Neutrophil (primary cell): ENCODE measurements at regions not wholly inside any gene's neighbourhood (a gene's known extent, or its start where the extent isn't known, plus 50 kb on each side); places are given as distances from the start of the nearest gene placed in this dataset.

ENCODE experiments used
- H3K27ac ChIP-seq: fragments of 200-600 bp; sonication (generic); 2 replicates; pipeline ENCODE4 v1.5.1; 2016; ENCODE audit warnings: mild to moderate bottlenecking, moderate library complexity
- H3K27me3 ChIP-seq: fragments of 200-600 bp; sonication (generic); 2 replicates; pipeline ENCODE4 v1.6.0; 2016; ENCODE audit warnings: mild to moderate bottlenecking
- H3K36me3 ChIP-seq: fragments of 200-600 bp; sonication (generic); 2 replicates; pipeline ENCODE4 v1.5.1; 2017
- H3K4me1 ChIP-seq, 2 experiments: fragments of 200-600 bp in 1 of 2; sonication (generic) in 1 of 2; 1 replicate in 1 of 2; 2 replicates in 1 of 2; pipeline versions ENCODE4 v1.5.1 to v1.6.1; 2013 to 2016; ENCODE audit warnings: low read depth in 1 of 2, low read length in 1 of 2, mild to moderate bottlenecking in 1 of 2, moderate library complexity in 1 of 2; ENCODE audit not compliant: control insufficient read depth in 1 of 2, insufficient read depth in 1 of 2
- H3K4me3 ChIP-seq, 2 experiments: fragments of 200-600 bp in 1 of 2; sonication (generic) in 1 of 2; 1 replicate in 1 of 2; 2 replicates in 1 of 2; pipeline ENCODE4 v1.5.1; 2013 to 2016; ENCODE audit warnings: low read depth in 1 of 2, low read length in 1 of 2, mild to moderate bottlenecking in 1 of 2, moderate library complexity in 1 of 2
- H3K9me3 ChIP-seq: fragments of 200-600 bp; sonication (generic); 2 replicates; pipeline ENCODE4 v1.5.1; 2016
- CTCF ChIP-seq: fragments of 200-600 bp; sonication (generic); IDR thresholded peaks from 2 replicates; pipeline ENCODE4 v1.5.1; 2016; ENCODE audit warnings: antibody characterized with exemption

- Histone ChIP-seq H3K36me3 (no peaks in the 10 kb centered on the region), H3K27ac (no peak overlapping the region), H3K9me3 (no peaks in the 10 kb centered on the region), H3K4me1 (no peaks in the 10 kb centered on the region), H3K4me3 (no peak overlapping the region), H3K27me3 (no peaks in the 10 kb centered on the region)
- TF ChIP-seq CTCF: no peak
Measured at GRCh38 chr6:1136415-1136774, 175.5 kb upstream of the FOXQ1 start.

- no peaks in the 10 kb centered on the region for H3K27me3 ChIP-seq
- H3K27ac ChIP-seq: no peak overlapping the region
- H3K4me1 ChIP-seq: no peaks in the 10 kb centered on the region
- TF ChIP-seq CTCF: no peak
- no peak overlapping the region for H3K4me3 ChIP-seq
- no peaks in the 10 kb centered on the region for H3K36me3 ChIP-seq
- no peaks in the 10 kb centered on the region for H3K9me3 ChIP-seq
Measured at GRCh38 chr6:1135726-1136414, 176.0 kb upstream of the FOXQ1 start.

GRCh38 chr6:1131285-1132079, 180.4 kb upstream of the FOXQ1 start:
- Histone ChIP-seq H3K27me3 (no peaks in the 10 kb centered on the region), H3K4me1 (no peaks in the 10 kb centered on the region), H3K4me3 (no peak overlapping the region), H3K9me3 (no peaks in the 10 kb centered on the region), H3K27ac (no peak overlapping the region), H3K36me3 (no peaks in the 10 kb centered on the region)
- no peak for TF ChIP-seq CTCF

- H3K9me3 ChIP-seq: no peaks in the 10 kb centered on the region
- H3K27ac ChIP-seq: no peak overlapping the region
- no peaks in the 10 kb centered on the region for H3K27me3 ChIP-seq
- TF ChIP-seq CTCF: no peak
- H3K4me3 ChIP-seq: no peak overlapping the region
- H3K36me3 ChIP-seq: no peaks in the 10 kb centered on the region
- no peaks in the 10 kb centered on the region for H3K4me1 ChIP-seq
Measured at GRCh38 chr6:1130709-1131108, 181.2 kb upstream of the FOXQ1 start.

GRCh38 chr6:1129131-1129530, 182.8 kb upstream of the FOXQ1 start:
- Histone ChIP-seq H3K27me3 (no peaks in the 10 kb centered on the region), H3K4me3 (no peak overlapping the region), H3K9me3 (no peaks in the 10 kb centered on the region), H3K27ac (no peak overlapping the region), H3K36me3 (no peaks in the 10 kb centered on the region), H3K4me1 (no peaks in the 10 kb centered on the region)
- TF ChIP-seq CTCF: no peak
